NCI-H1694 (cell line): ENCODE measurements at regions not wholly inside any gene's neighbourhood (a gene's known extent, or its start where the extent isn't known, plus 50 kb on each side); places are given as distances from the start of the nearest gene placed in this dataset.
"Not testable (repeated sequence)": the region's sequence is repeated elsewhere in the genome, so short reads cannot be mapped to it uniquely, and the experiment has no call there.

Source experiments
- DNase-seq: peaks from one replicate; lab custom pipeline; 2025; lab: John Stamatoyannopoulos, UW

GRCh38 chr7:114293289-114294012 lies 121.2 kb upstream of the FOXP2 start:
- DNase-seq, result no peak

GRCh38 chr7:114279901-114280300 lies 134.7 kb upstream of the FOXP2 start:
- DNase-seq, result no peak

GRCh38 chr7:114273218-114273617 lies 141.4 kb upstream of the FOXP2 start:
- DNase-seq, result no peak

GRCh38 chr7:114269714-114270113 lies 144.9 kb upstream of the FOXP2 start:
- no peak for DNase-seq

GRCh38 chr7:114267550-114267949 lies 147.1 kb upstream of the FOXP2 start:
- DNase-seq, result not testable (repeated sequence)

- no peak for DNase-seq
Measured at GRCh38 chr7:114264023-114264422, 150.6 kb upstream of the FOXP2 start.

- no peak for DNase-seq
Measured at GRCh38 chr7:114263219-114263618, 151.4 kb upstream of the FOXP2 start.

- no peak for DNase-seq
Measured at GRCh38 chr7:114255404-114255841, 159.2 kb upstream of the FOXP2 start.

GRCh38 chr7:114243646-114244045 lies 171.0 kb upstream of the FOXP2 start:
- DNase-seq, result no peak

- DNase-seq, result no peak
Measured at GRCh38 chr7:114242992-114243507, 171.6 kb upstream of the FOXP2 start.

GRCh38 chr7:114229246-114229645 lies 185.4 kb upstream of the FOXP2 start:
- no peak for DNase-seq

- no peak for DNase-seq
Measured at GRCh38 chr7:114225784-114226183, 188.8 kb upstream of the FOXP2 start.

- DNase-seq, result no peak
Measured at GRCh38 chr7:114218283-114218682, 196.3 kb upstream of the FOXP2 start.

GRCh38 chr7:114217026-114217806 lies 197.4 kb upstream of the FOXP2 start:
- DNase-seq, result no peak

- DNase-seq, result no peak
Measured at GRCh38 chr7:114214466-114214865, 200.1 kb upstream of the FOXP2 start.

- DNase-seq, result no peak
Measured at GRCh38 chr7:114212721-114213429, 201.7 kb upstream of the FOXP2 start.

GRCh38 chr7:114209968-114210367 lies 204.6 kb upstream of the FOXP2 start:
- DNase-seq, result no peak

GRCh38 chr7:114206688-114207087 lies 207.9 kb upstream of the FOXP2 start:
- DNase-seq, result no peak

GRCh38 chr7:114196517-114196916 lies 218.1 kb upstream of the FOXP2 start:
- DNase-seq, result no peak

GRCh38 chr7:114190387-114190786 lies 224.2 kb upstream of the FOXP2 start:
- no peak for DNase-seq

GRCh38 chr7:114183311-114184088 lies 231.1 kb upstream of the FOXP2 start:
- DNase-seq, result no peak

- DNase-seq, result no peak
Measured at GRCh38 chr7:114182837-114183236, 231.8 kb upstream of the FOXP2 start.
